ENCODE measurements at regions not wholly inside any gene's neighbourhood (a gene's known extent, or its start where the extent isn't known, plus 50 kb on each side); places are given as distances from the start of the nearest gene placed in this dataset.

- H3K27me3 ChIP-seq (ENCODE audit: insufficient read depth) = no peaks in the 10 kb centered on the region
- H4K20me1 ChIP-seq (replicated peaks; ENCODE audit: insufficient read depth) = no peaks in the 10 kb centered on the region
- no peaks in the 10 kb centered on the region for H3K4me1 ChIP-seq (ENCODE audit: insufficient read depth)
- Mint-ChIP-seq H3K27me3 (ENCODE audit: insufficient read depth, low read depth, poor library complexity) (no peaks in the 10 kb centered on the region), H3K27ac (no peak overlapping the region), H3K4me1 (peaks cover 2% of the 10 kb centered on the region; the same call in 2 of the 3 replicates), H3K36me3 (ENCODE audit: low read depth) (no peaks in the 10 kb centered on the region), H3K9me3 (no peaks in the 10 kb centered on the region), H3K4me3 (no peak overlapping the region)
- H2AFZ ChIP-seq = no peak overlapping the region
- H3K4me3 ChIP-seq = no peak overlapping the region
- no peak overlapping the region for H3K27ac ChIP-seq (ENCODE audit: low read depth)
- H3K36me3 ChIP-seq (ENCODE audit: insufficient read depth) = no peaks in the 10 kb centered on the region
- no peak for TF ChIP-seq STAT1 (IDR thresholded peaks at IDR 0.05; ENCODE audit: unreplicated experiment)
- no peak for TF ChIP-seq ZNF462 (CRISPR knock-in tag; IDR thresholded peaks at IDR 0.05)
- H3K4me2 ChIP-seq = no peak overlapping the region
- H3K9me2 ChIP-seq (ENCODE audit: insufficient read depth) = no peaks in the 10 kb centered on the region; the same call in 1 of the 2 replicates
- no peaks in the 10 kb centered on the region for H3F3A ChIP-seq (replicated peaks; ENCODE audit: low read depth)
- DNase-seq (ENCODE audit: low spot score) (no peak), ATAC-seq (no peak)
- H3K79me2 ChIP-seq (replicated peaks; ENCODE audit: insufficient read depth) = no peaks in the 10 kb centered on the region
Measured at GRCh38 chr5:113969901-113970300, 392.0 kb upstream of the KCNN2 start.

- H2AFZ ChIP-seq = no peak overlapping the region
- H4K20me1 ChIP-seq (replicated peaks; ENCODE audit: insufficient read depth) = no peaks in the 10 kb centered on the region
- H3K9me2 ChIP-seq (ENCODE audit: insufficient read depth) = no peaks in the 10 kb centered on the region; the same call in none of the 2 replicates
- DNase-seq (ENCODE audit: low spot score) (no peak), ATAC-seq (no peak)
- H3K27me3 Mint-ChIP-seq (ENCODE audit: insufficient read depth, low read depth, poor library complexity) = no peaks in the 10 kb centered on the region
- no peak overlapping the region for H3K27ac ChIP-seq (ENCODE audit: low read depth)
- H3K4me1 ChIP-seq (ENCODE audit: insufficient read depth) = no peaks in the 10 kb centered on the region
- H3K4me3 Mint-ChIP-seq = no peak overlapping the region
- H3K79me2 ChIP-seq (replicated peaks; ENCODE audit: insufficient read depth) = no peaks in the 10 kb centered on the region
- no peaks in the 10 kb centered on the region for H3K36me3 ChIP-seq (ENCODE audit: insufficient read depth)
- no peaks in the 10 kb centered on the region for H3K4me1 Mint-ChIP-seq
- H3K4me2 ChIP-seq = no peak overlapping the region
- H3K36me3 Mint-ChIP-seq (ENCODE audit: low read depth) = no peaks in the 10 kb centered on the region
- no peaks in the 10 kb centered on the region for H3K9me3 Mint-ChIP-seq
- no peak overlapping the region for H3K4me3 ChIP-seq
- no peak for TF ChIP-seq ZNF114 (CRISPR knock-in tag; IDR thresholded peaks at IDR 0.05)
- TF ChIP-seq ZNF331 (CRISPR knock-in tag; IDR thresholded peaks at IDR 0.05; ENCODE audit: low read depth) = no peak
- no peak for TF ChIP-seq EZH2 (IDR thresholded peaks at IDR 0.05; ENCODE audit: low read depth, unreplicated experiment)
- no peak overlapping the region for H3K27ac Mint-ChIP-seq
- no peaks in the 10 kb centered on the region for H3K27me3 ChIP-seq (ENCODE audit: insufficient read depth)
- no peaks in the 10 kb centered on the region for H3F3A ChIP-seq (replicated peaks; ENCODE audit: low read depth)
Measured at GRCh38 chr5:113971454-113971853, 390.4 kb upstream of the KCNN2 start.
